ENCODE measurements at regions not wholly inside any gene's neighbourhood (a gene's known extent, or its start where the extent isn't known, plus 50 kb on each side); places are given as distances from the start of the nearest gene placed in this dataset.
A peak's percentile ranks its signal among the peaks of the same experiment; 100 is the strongest.

DNA sequence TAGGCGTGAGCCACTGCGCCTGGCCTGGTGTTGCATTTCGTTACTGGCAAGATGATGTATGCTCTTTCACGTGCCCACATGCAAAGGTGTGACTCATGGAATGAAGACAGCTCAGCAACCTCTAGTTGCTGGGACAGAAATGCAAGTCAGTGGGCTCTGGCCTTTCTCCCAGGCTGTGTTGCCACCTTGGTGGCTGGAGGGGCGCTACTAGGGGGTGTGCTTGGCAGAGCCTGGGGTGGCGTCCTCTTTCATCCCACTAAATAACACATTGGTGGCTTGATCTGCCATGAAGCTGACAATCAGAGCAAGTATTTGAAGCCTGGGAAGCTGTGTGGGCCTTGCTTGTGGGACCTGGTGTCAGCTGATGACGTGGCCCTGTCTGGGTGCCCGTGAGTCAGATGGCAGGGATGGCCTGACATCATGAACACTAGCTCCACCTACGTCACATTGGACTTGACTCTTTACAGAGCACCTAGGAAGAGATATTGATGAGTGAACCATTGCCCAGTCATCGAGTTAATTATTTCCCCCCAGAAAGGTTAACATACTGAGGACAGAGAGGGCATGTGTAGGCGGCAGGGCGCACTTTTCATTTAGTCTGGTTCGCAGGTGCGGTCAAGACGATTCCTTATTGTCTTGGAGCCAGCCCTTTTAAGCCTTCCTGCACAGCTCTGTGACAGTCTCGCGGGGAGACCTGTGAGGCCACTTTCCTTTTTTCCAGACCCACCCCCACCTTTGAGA is 154.2 kb downstream of the TM9SF2 start:
- no peak for TF ChIP-seq CTCF (IDR thresholded peaks at IDR 0.05; ENCODE audit: low read depth, low read length)
- DNase-seq (ENCODE audit: low read depth in 2 of 2), result peak in 1 of 2 donors; percentile 74
- H3K4me3 ChIP-seq (replicated peaks in 1 of 2; ENCODE audit: low read depth in 2 of 2, low read length in 2 of 2), result no peak overlapping the region

- no peak for DNase-seq (ENCODE audit: low read depth in 2 of 2)
- H3K4me3 ChIP-seq (replicated peaks in 1 of 2; ENCODE audit: low read depth in 2 of 2, low read length in 2 of 2), result no peak overlapping the region
- TF ChIP-seq CTCF (IDR thresholded peaks at IDR 0.05; ENCODE audit: low read depth, low read length), result no peak
These were observed 152.8 kb downstream of the TM9SF2 start for GRCh38 chr13:99654076-99654475.

- TF ChIP-seq CTCF (IDR thresholded peaks at IDR 0.05; ENCODE audit: low read depth, low read length), result no peak
- no peak overlapping the region for H3K4me3 ChIP-seq (replicated peaks in 1 of 2; ENCODE audit: low read depth in 2 of 2, low read length in 2 of 2)
- DNase-seq (ENCODE audit: low read depth in 2 of 2), result no peak
These were observed 152.3 kb downstream of the TM9SF2 start for GRCh38 chr13:99653526-99653925.

GRCh38 chr13:99652901-99653300 is 151.6 kb downstream of the TM9SF2 start:
- no peak for TF ChIP-seq CTCF (IDR thresholded peaks at IDR 0.05; ENCODE audit: low read depth, low read length)
- no peak for DNase-seq (ENCODE audit: low read depth in 2 of 2)
- no peak overlapping the region for H3K4me3 ChIP-seq (replicated peaks in 1 of 2; ENCODE audit: low read depth in 2 of 2, low read length in 2 of 2)

DNA sequence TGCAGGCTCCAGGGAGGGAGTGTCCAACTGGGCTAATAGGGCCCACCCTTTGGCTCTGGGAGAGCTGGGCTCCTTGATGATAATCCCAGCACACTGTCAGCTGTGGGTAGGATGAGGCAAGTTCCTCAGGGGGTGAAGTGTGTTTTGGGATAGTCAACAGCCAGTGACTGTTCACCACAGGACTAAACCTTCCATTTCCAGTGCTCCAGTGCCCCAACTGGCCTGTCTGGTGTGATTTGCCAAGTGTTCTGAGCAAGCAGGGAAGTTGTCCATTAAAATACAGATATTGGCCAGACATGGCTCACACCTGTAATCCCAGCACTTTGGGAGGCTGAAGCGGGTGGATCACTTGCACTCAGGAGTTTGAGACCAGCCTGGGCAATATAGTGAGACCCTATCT is 150.9 kb downstream of the TM9SF2 start:
- no peak for TF ChIP-seq CTCF (IDR thresholded peaks at IDR 0.05; ENCODE audit: low read depth, low read length)
- no peak for DNase-seq (ENCODE audit: low read depth in 2 of 2)

GRCh38 chr13:99651016-99651415 is 149.7 kb downstream of the TM9SF2 start:
- TF ChIP-seq CTCF (IDR thresholded peaks at IDR 0.05; ENCODE audit: low read depth, low read length), result no peak
- no peak overlapping the region for H3K4me3 ChIP-seq (replicated peaks in 1 of 2; ENCODE audit: low read depth in 2 of 2, low read length in 2 of 2)
- no peak for DNase-seq (ENCODE audit: low read depth in 2 of 2)

More for the DNA sequence above, 150.9 kb downstream of the TM9SF2 start:
- H3K4me3 ChIP-seq (replicated peaks in 1 of 2; ENCODE audit: low read depth in 2 of 2, low read length in 2 of 2), result no peak overlapping the region

DNA sequence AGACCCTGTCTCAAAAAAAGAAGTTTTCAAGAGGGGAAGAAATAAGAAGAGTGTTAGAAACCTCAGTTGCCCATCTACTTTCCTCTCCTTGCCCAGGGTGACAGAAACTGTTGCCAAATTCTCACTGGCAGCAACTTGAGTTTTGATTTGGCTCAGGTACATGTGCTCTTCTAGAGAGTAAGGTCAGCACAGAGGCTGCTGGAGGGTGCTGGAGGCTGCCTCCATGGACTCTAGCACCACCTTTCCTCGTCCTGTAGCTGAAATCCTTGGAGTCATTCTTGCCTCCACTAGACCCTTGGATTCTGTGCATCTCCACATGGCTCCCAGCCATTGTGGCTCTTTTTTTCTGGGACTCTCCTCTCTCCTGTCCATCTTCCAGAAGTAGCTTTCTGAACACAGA is 149.1 kb downstream of the TM9SF2 start:
- no peak for DNase-seq (ENCODE audit: low read depth in 2 of 2)
- TF ChIP-seq CTCF (IDR thresholded peaks at IDR 0.05; ENCODE audit: low read depth, low read length), result no peak
- H3K4me3 ChIP-seq (replicated peaks in 1 of 2; ENCODE audit: low read depth in 2 of 2, low read length in 2 of 2), result no peak overlapping the region

All from cardiac fibroblast (primary cell).